K562 (cell line): ENCODE measurements at regions not wholly inside any gene's neighbourhood (a gene's known extent, or its start where the extent isn't known, plus 50 kb on each side); places are given as distances from the start of the nearest gene placed in this dataset.
"Not testable (repeated sequence)": the region's sequence is repeated elsewhere in the genome, so short reads cannot be mapped to it uniquely, and the experiment has no call there.

Experiments used
- ATAC-seq: fragments of 200-7000 bp; cut with Tn5 transposase; 3 replicates; pipeline ENCODE4 v1.9.1; 2020; ENCODE audit warnings: moderate library complexity
- BruUV-seq: library from RNA; stranded (reverse); fragments of 400-500 nt; replicated peaks from 2 replicates; lab custom pipeline; 2021; lab: Mats Ljungman, UMichigan
- CTCF ChIA-PET: fragments of 300-600 bp; formaldehyde crosslinking; extraction: SDS; loops from one replicate; lab custom pipeline; 2021; ENCODE audit warnings: low intra/inter-chr PET ratio; lab: Yijun Ruan, JAX
- POLR2A ChIA-PET: fragments of 300-600, 350-650 bp; sonication (Branson Sonifier 250); formaldehyde crosslinking; extraction: SDS; loops from one replicate; lab custom pipeline; 2021; ENCODE audit warnings: antibody characterized with exemption, inconsistent platforms; lab: Yijun Ruan, JAX
- DNase-seq, 4 experiments: peaks; one replicate each; pipeline versions ENCODE4 v3.0.0 to v3.0.0-alpha.2; 2011 to 2018; ENCODE audit warnings: low spot score in 3 of 4, mixed read lengths in 3 of 4; ENCODE audit errors: extremely low read depth in 1 of 4
- FAIRE-seq: peaks from 2 replicates; lab custom pipeline; 2011; peaks lifted over from hg19 to GRCh38; lab: Jason Lieb, UNC
- H2AFZ ChIP-seq: 2 replicates; pipeline ENCODE4 v1.6.0; 2011; ENCODE audit warnings: low read depth, low read length, control low read depth, inconsistent platforms
- H3K27ac ChIP-seq: fragments of 200-600 bp; 3 replicates; pipeline ENCODE4 v1.8.0; 2011; ENCODE audit warnings: low read depth, mild to moderate bottlenecking, control low read depth, inconsistent platforms, low read length, moderate library complexity, mixed read lengths; ENCODE audit errors: extremely low read depth
- H3K27me3 ChIP-seq, 2 experiments: fragments of 300-600 bp in 1 of 2; 2 replicates in 1 of 2; 3 replicates in 1 of 2; pipeline versions ENCODE4 v1.6.0 to v1.8.0; 2011; ENCODE audit warnings: inconsistent platforms in 2 of 2, low read length in 2 of 2, mild to moderate bottlenecking in 1 of 2, mixed read lengths in 1 of 2, moderate library complexity in 1 of 2; ENCODE audit not compliant: control insufficient read depth in 2 of 2, insufficient read depth in 2 of 2
- H3K36me3 ChIP-seq: fragments of 300-600 bp; 3 replicates; pipeline ENCODE4 v1.8.0; 2011; ENCODE audit warnings: mild to moderate bottlenecking, low read length, inconsistent platforms; ENCODE audit not compliant: control insufficient read depth, insufficient read depth
- H3K4me1 ChIP-seq, 2 experiments: fragments of 200-600 bp in 1 of 2; replicated peaks in 1 of 2; 2 replicates in 1 of 2; 3 replicates in 1 of 2; pipeline versions ENCODE4 v1.5.1 to v1.8.0; 2011; ENCODE audit warnings: inconsistent platforms in 2 of 2, low read length in 2 of 2, mild to moderate bottlenecking in 1 of 2, mixed read lengths in 1 of 2, moderate library complexity in 1 of 2; ENCODE audit not compliant: control insufficient read depth in 2 of 2, insufficient read depth in 2 of 2
- H3K4me2 ChIP-seq: 2 replicates; pipeline ENCODE4 v1.6.1; 2011; ENCODE audit warnings: low read length, control low read depth, inconsistent platforms, mixed read lengths; ENCODE audit not compliant: insufficient read depth
- H3K4me3 ChIP-seq: fragments of 200-600 bp; sonication (generic), shearing (Covaris generic); 2 replicates; pipeline ENCODE4 v1.5.1; 2016; ENCODE audit warnings: control low read depth, inconsistent platforms
- H3K79me2 ChIP-seq: fragments of 200-600 bp; 3 replicates; pipeline ENCODE4 v1.8.0; 2011; ENCODE audit warnings: low read length, inconsistent platforms; ENCODE audit not compliant: control insufficient read depth, insufficient read depth
- H3K9ac ChIP-seq, 2 experiments: 2 replicates each; pipeline versions ENCODE4 v1.6.0 to v1.6.1; 2011; ENCODE audit warnings: low read depth in 2 of 2, low read length in 2 of 2, control low read depth in 1 of 2, inconsistent platforms in 1 of 2, mild to moderate bottlenecking in 1 of 2, mixed read lengths in 1 of 2; ENCODE audit not compliant: insufficient read depth in 1 of 2
- H3K9me1 ChIP-seq: one replicate; pipeline ENCODE4 v1.6.0; 2011; ENCODE audit warnings: inconsistent platforms, mild to moderate bottlenecking, low read length, moderate library complexity; ENCODE audit not compliant: control insufficient read depth, insufficient read depth
- H3K9me3 ChIP-seq: replicated peaks from 2 replicates; pipeline ENCODE4 v1.5.1; 2011; ENCODE audit warnings: low read depth, low read length, inconsistent platforms; ENCODE audit not compliant: control insufficient read depth, insufficient read depth
- H4K20me1 ChIP-seq: replicated peaks from 2 replicates; pipeline ENCODE4 v1.6.1; 2011; ENCODE audit warnings: low read length, inconsistent platforms, mixed read lengths; ENCODE audit not compliant: control insufficient read depth, insufficient read depth
- LEF1 ChIP-seq: fragments of 450-650 bp; IDR thresholded peaks from 2 replicates; pipeline ENCODE4 v1.6.1; 2016; ENCODE audit warnings: mild to moderate bottlenecking
- RHOXF2B ChIP-seq: fragments of 250-450 bp; sonication (Bioruptor Pico); conservative IDR thresholded peaks from 2 replicates; pipeline ENCODE4 v1.5.1; 2021
- WGBS: fragments of 100-300 bp; shearing (Covaris generic); methylation state at CpG from one replicate; pipeline ENCODE4 v1.1.6; 2016; ENCODE audit warnings: low coverage, mixed read lengths; ENCODE audit not compliant: insufficient coverage; ENCODE audit errors: missing lambda C conversion rate; 5-methylcytosine and 5-hydroxymethylcytosine counted together
- in situ Hi-C: fragments of 300-500 bp; cut with MboI; formaldehyde crosslinking; loops from 4 replicates; pipeline ENCODE4 v1.15.0; 2018; ENCODE audit warnings: inconsistent platforms, mixed read lengths
- intact Hi-C: fragments of 100-400 bp; cut with micrococcal nuclease; formaldehyde crosslinking; loops from 2 replicates; pipeline ENCODE4 v1.14.2; 2022

DNA sequence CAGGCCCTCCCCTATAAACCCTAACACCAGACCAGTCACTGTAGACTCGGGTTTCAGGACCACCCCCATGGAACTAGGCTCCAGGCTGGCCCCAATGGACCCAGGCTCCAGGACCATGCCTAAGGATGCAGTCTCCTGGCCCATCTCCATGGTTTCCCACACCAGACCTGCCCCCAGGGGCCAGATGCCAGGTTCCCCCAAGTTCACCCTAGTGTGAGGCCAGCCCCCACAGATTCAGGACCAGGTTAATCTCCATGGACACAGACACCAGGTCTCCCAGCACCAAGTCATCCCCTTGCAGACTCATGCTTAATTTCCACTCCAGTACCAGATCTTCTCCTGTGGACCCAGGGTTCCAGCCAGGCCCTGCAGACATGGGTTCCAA is 103.8 kb upstream of the LANCL2 start:
- Histone ChIP-seq H3K9me3 (no peaks in the 10 kb centered on the region), H3K4me2 (no peak overlapping the region), H3K4me3 (no peak overlapping the region), H2AFZ (no peak overlapping the region), H4K20me1 (no peaks in the 10 kb centered on the region), H3K27me3 (peaks cover 0 to 3% of the 10 kb centered on the region in 2 experiments; a peak in 3 of 5 replicates), H3K4me1 (no peaks in the 10 kb centered on the region), H3K36me3 (no peaks in the 10 kb centered on the region), H3K9ac (no peak overlapping the region), H3K79me2 (no peaks in the 10 kb centered on the region), H3K27ac (no peak overlapping the region), H3K9me1 (no peaks in the 10 kb centered on the region)
- BruUV-seq = no TSS peak
- in situ Hi-C loops = no loop called here
- intact Hi-C loops = no loop called here
- TF ChIP-seq RHOXF2B (CRISPR knock-in tag) = no peak
- no peak for TF ChIP-seq LEF1
- 0% methylated on average over 1 of the region's 1 CpG for WGBS
- FAIRE-seq (no peak), DNase-seq (no peak), ATAC-seq (no peak)
- POLR2A ChIA-PET = no interaction called here
- CTCF ChIA-PET = no interaction called here

DNA sequence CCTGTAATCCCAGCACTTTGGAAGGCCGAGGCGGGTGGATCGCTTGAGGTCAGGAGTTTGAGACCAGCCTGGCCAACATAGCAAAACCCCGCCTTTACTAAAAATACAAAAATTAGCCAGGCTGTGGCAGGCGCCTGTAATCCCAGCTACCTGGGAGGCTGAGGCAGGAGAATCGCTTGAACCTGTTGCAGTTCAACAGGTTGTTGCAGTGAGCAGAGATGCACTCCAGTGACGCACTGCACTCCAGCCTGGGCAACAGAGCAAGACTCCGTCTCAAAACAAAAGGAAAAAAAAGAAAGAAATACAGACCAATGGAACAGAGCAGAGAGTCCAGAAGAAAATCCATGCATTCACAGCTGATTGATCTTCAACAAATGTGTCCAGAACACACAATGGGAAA is 99.8 kb upstream of the LANCL2 start:
- in situ Hi-C loops, H3K36me3 ChIP-seq, H4K20me1 ChIP-seq, H2AFZ ChIP-seq, H3K4me1 ChIP-seq, ATAC-seq, DNase-seq, H3K79me2 ChIP-seq, H3K9me1 ChIP-seq, BruUV-seq, H3K9me3 ChIP-seq, CTCF ChIA-PET, H3K4me2 ChIP-seq, H3K4me3 ChIP-seq, POLR2A ChIA-PET, intact Hi-C loops, H3K27ac ChIP-seq, H3K9ac ChIP-seq: not testable (repeated sequence)
- 0% methylated on average over 8 of the region's 8 CpGs for WGBS
- H3K27me3 ChIP-seq = peaks cover 0 to 14% of the 10 kb centered on the region in 2 experiments; a peak in 2 of 5 replicates
- peak; percentile 23 for FAIRE-seq
